HCT116 (cell line): ENCODE measurements at regions not wholly inside any gene's neighbourhood (a gene's known extent, or its start where the extent isn't known, plus 50 kb on each side); places are given as distances from the start of the nearest gene placed in this dataset.

Source experiments
- ATAC-seq: fragments of 200-7000 bp; cut with Tn5 transposase; 2 replicates; pipeline ENCODE4 v1.9.1; 2020; ENCODE audit warnings: mild to moderate bottlenecking, moderate library complexity
- BruUV-seq: library from RNA; stranded (reverse); fragments of 400-500 nt; replicated peaks from 2 replicates; lab custom pipeline; 2021; lab: Mats Ljungman, UMichigan
- CTCF ChIA-PET: fragments of 300-600 bp; sonication (Branson Sonifier 250); formaldehyde crosslinking; loops from one replicate; lab custom pipeline; 2021; ENCODE audit warnings: antibody characterized with exemption; lab: Charles Lee
- POLR2A ChIA-PET: fragments of 300-600, 350-600 bp; sonication (Branson Sonifier 250); formaldehyde crosslinking; loops from one replicate; lab custom pipeline; 2021; ENCODE audit warnings: antibody characterized with exemption; lab: Charles Lee
- RAD21 ChIA-PET, 2 experiments: fragments of 300-600 bp; sonication (Branson Sonifier 250); formaldehyde crosslinking; loops; one replicate each; lab custom pipeline; 2023; ENCODE audit warnings: low total read pairs in 2 of 2; ENCODE audit not compliant: uncharacterized antibody in 2 of 2, unreplicated experiment in 2 of 2, low non-redundant PET in 1 of 2; lab: Charles Lee
- DNase-seq: peaks from one replicate; pipeline ENCODE4 v3.0.0-alpha.2; 2010; ENCODE audit warnings: low read depth, low spot score
- H2AFZ ChIP-seq: fragments of 200-600 bp; shearing (Covaris generic), sonication (generic); 2 replicates; pipeline ENCODE4 v1.6.1; 2017; ENCODE audit warnings: low read depth, mixed run types, mixed read lengths, antibody characterized with exemption, low read length; ENCODE audit not compliant: poor library complexity, severe bottlenecking
- H3K27ac ChIP-seq: 2 replicates; pipeline ENCODE4 v1.5.1; 2012; ENCODE audit warnings: low read depth, low read length
- H3K27me3 ChIP-seq: fragments of 200-600 bp; sonication (generic); 2 replicates; pipeline ENCODE4 v1.6.1; 2016; ENCODE audit warnings: mixed run types, low read length, mixed read lengths; ENCODE audit not compliant: insufficient read depth
- H3K36me3 ChIP-seq, 2 experiments: fragments of 200-500 bp in 1 of 2; fragments of 200-600 bp in 1 of 2; sonication (Bioruptor generic) in 1 of 2; sonication (generic) in 1 of 2; 2 replicates each; pipeline versions ENCODE4 v1.5.1 to v1.6.1; 2014 to 2016; ENCODE audit warnings: low read length in 2 of 2, inconsistent platforms in 1 of 2, mixed read lengths in 1 of 2, mixed run types in 1 of 2; ENCODE audit not compliant: insufficient read depth in 2 of 2, control insufficient read depth in 1 of 2
- H3K4me1 ChIP-seq, 2 experiments: fragments of 200-600 bp in 1 of 2; sonication (generic) in 1 of 2; 2 replicates each; pipeline versions ENCODE4 v1.5.1 to v1.6.1; 2012 to 2017; ENCODE audit warnings: low read length in 2 of 2, inconsistent platforms in 1 of 2, mild to moderate bottlenecking in 1 of 2, mixed read lengths in 1 of 2, mixed run types in 1 of 2, moderate library complexity in 1 of 2; ENCODE audit not compliant: insufficient read depth in 2 of 2, control insufficient read depth in 1 of 2
- H3K4me2 ChIP-seq: fragments of 200-600 bp; sonication (generic); 2 replicates; pipeline ENCODE4 v1.6.1; 2017; ENCODE audit warnings: mixed run types, low read length, mixed read lengths
- H3K4me3 ChIP-seq, 2 experiments: fragments of 200-600 bp in 1 of 2; sonication (generic) in 1 of 2; replicated peaks in 1 of 2; 2 replicates each; pipeline ENCODE4 v1.5.1; 2011 to 2016; ENCODE audit warnings: low read length in 2 of 2, control low read depth in 1 of 2, low read depth in 1 of 2, mild to moderate bottlenecking in 1 of 2, mixed read lengths in 1 of 2, mixed run types in 1 of 2
- H3K79me2 ChIP-seq: fragments of 200-600 bp; sonication (generic); 2 replicates; pipeline ENCODE4 v1.6.1; 2017; ENCODE audit warnings: mild to moderate bottlenecking, mixed run types, low read length, moderate library complexity, mixed read lengths; ENCODE audit not compliant: insufficient read depth
- H3K9ac ChIP-seq: fragments of 200-600 bp; sonication (generic); 2 replicates; pipeline ENCODE4 v1.6.1; 2016; ENCODE audit warnings: low read length, mixed read lengths
- H3K9me2 ChIP-seq: fragments of 200-600 bp; sonication (generic), shearing (Covaris generic); 2 replicates; pipeline ENCODE4 v1.6.1; 2017; ENCODE audit warnings: mixed run types, mild to moderate bottlenecking, moderate library complexity; ENCODE audit not compliant: insufficient read depth
- H3K9me3 ChIP-seq, 2 experiments: fragments of 200-500 bp in 1 of 2; fragments of 200-600 bp in 1 of 2; sonication (Bioruptor generic) in 1 of 2; sonication (generic) in 1 of 2; 2 replicates each; pipeline ENCODE4 v1.6.1; 2014 to 2017; ENCODE audit warnings: low read length in 2 of 2, mixed read lengths in 2 of 2, inconsistent platforms in 1 of 2, low read depth in 1 of 2, mild to moderate bottlenecking in 1 of 2, mixed run types in 1 of 2, moderate library complexity in 1 of 2; ENCODE audit not compliant: control insufficient read depth in 1 of 2, insufficient read depth in 1 of 2
- H4K20me1 ChIP-seq: fragments of 200-600 bp; sonication (generic), shearing (Covaris generic); 2 replicates; pipeline ENCODE4 v1.6.1; 2017; ENCODE audit warnings: mixed run types, mild to moderate bottlenecking, moderate library complexity; ENCODE audit not compliant: insufficient read depth
- ATF3 ChIP-seq: IDR thresholded peaks from 2 replicates; pipeline ENCODE4 v1.6.1; 2012
- CTCF ChIP-seq, 3 experiments: fragments of 200-600 bp in 1 of 3; sonication (generic) in 1 of 3; IDR thresholded peaks in 2 of 3; conservative IDR thresholded peaks in 1 of 3; 2 replicates each; pipeline ENCODE4 v1.5.1; 2012 to 2017; ENCODE audit warnings: low read depth in 2 of 3, low read length in 2 of 3, antibody characterized with exemption in 1 of 3, borderline replicate concordance in 1 of 3, control low read depth in 1 of 3, mild to moderate bottlenecking in 1 of 3, mixed read lengths in 1 of 3, mixed run types in 1 of 3, moderate library complexity in 1 of 3; ENCODE audit not compliant: insufficient read depth in 1 of 3
- EGR1 ChIP-seq: IDR thresholded peaks from 2 replicates; pipeline ENCODE4 v1.6.1; 2012; ENCODE audit warnings: low read depth
- ELF1 ChIP-seq: IDR thresholded peaks from 2 replicates; pipeline ENCODE4 v1.6.1; 2012; ENCODE audit warnings: low read depth, borderline replicate concordance
- EZH2 ChIP-seq: fragments of 200-600 bp; sonication (generic); IDR thresholded peaks from 2 replicates; pipeline ENCODE4 v1.6.1; 2017; ENCODE audit warnings: antibody characterized with exemption, mixed run types
- EZH2phosphoT487 ChIP-seq: fragments of 200-600 bp; IDR thresholded peaks from 2 replicates; pipeline ENCODE4 v1.6.1; 2018; ENCODE audit warnings: antibody characterized with exemption, borderline replicate concordance
- MAX ChIP-seq: IDR thresholded peaks from 2 replicates; pipeline ENCODE4 v1.6.1; 2012
- RAD21 ChIP-seq: IDR thresholded peaks from 2 replicates; pipeline ENCODE4 v1.6.1; 2012; ENCODE audit warnings: low read depth, mild to moderate bottlenecking
- REST ChIP-seq: IDR thresholded peaks from 2 replicates; pipeline ENCODE4 v1.6.1; 2012; ENCODE audit warnings: low read depth
- SIN3A ChIP-seq: IDR thresholded peaks from 2 replicates; pipeline ENCODE4 v1.6.1; 2012; ENCODE audit warnings: low read depth
- intact Hi-C: fragments of 100-400 bp; cut with micrococcal nuclease; formaldehyde crosslinking; loops from 2 replicates; pipeline ENCODE4 v1.10.0; 2022

GRCh38 chr2:155755481-155755880 lies 577.0 kb downstream of the NR4A2 start:
- CTCF ChIA-PET: no interaction called here

More at GRCh38 chr2:155755481-155755880, 577.0 kb downstream of the NR4A2 start:
- Histone ChIP-seq H3K9me2 (0 out of 2 replicates have a peak, but pooled peaks cover 5% of the 10 kb centered on the region), H3K79me2 (no peaks in the 10 kb centered on the region), H3K4me2 (no peak overlapping the region), H2AFZ (no peak overlapping the region), H3K27me3 (no peaks in the 10 kb centered on the region), H3K36me3 (no peaks in the 10 kb centered on the region), H4K20me1 (no peaks in the 10 kb centered on the region), H3K4me1 (no peaks in the 10 kb centered on the region), H3K4me3 (no peak overlapping the region), H3K9ac (no peak overlapping the region), H3K9me3 (no peaks in the 10 kb centered on the region), H3K27ac (no peak overlapping the region)
- DNase-seq (no peak), ATAC-seq (no peak)
- intact Hi-C loops: no loop called here
- ChIA-PET POLR2A (no interaction called here), RAD21 (no interaction called here)
- TF ChIP-seq EZH2 (no peak), CTCF (IDR thresholded peaks at IDR 0.05 in 2 of 3, conservative IDR thresholded peaks at IDR 0.05 in 1 of 3; ENCODE audit: borderline replicate concordance in 1 of 3, insufficient read depth in 1 of 3, low read depth in 2 of 3, low read length in 2 of 3) (no peak), EGR1 (no peak), EZH2phosphoT487 (no peak), MAX (no peak), ELF1 (no peak), RAD21 (no peak), SIN3A (no peak), ATF3 (no peak), REST (no peak)
- BruUV-seq: no TSS peak
